HG02840 (cell line): ENCODE measurements at regions not wholly inside any gene's neighbourhood (a gene's known extent, or its start where the extent isn't known, plus 50 kb on each side); places are given as distances from the start of the nearest gene placed in this dataset.
"Not testable (repeated sequence)": the region's sequence is repeated elsewhere in the genome, so short reads cannot be mapped to it uniquely, and the experiment has no call there.

Experiments
- ATAC-seq: cut with Tn5 transposase; IDR thresholded peaks from one replicate; pipeline ENCODE4 v1.9.1; 2021; ENCODE audit warnings: mild to moderate bottlenecking, moderate library complexity, moderate number of reproducible peaks; ENCODE audit not compliant: unreplicated experiment, low FRiP score

GRCh38 chr2:211204456-211204855 is 648.1 kb downstream of the CPS1 start:
- no peak for ATAC-seq

DNA sequence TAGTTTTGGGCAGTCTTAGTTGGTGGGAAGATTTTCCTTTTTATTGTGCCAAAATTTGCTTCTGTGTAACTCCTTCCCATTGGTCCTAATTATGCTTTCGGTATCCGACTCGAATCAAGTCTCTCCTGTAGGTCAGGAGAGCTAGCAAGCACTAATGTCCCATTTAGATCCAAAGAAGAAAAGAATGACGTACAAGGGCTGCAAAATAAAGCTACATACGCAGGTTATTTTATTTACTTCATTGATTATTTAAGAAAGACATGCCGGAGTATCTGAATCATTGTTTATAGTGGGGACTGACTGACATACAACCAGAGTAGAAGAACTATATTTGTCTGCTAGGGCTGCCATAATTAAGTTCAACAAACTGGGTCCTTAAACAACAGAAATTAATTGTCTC is 648.5 kb downstream of the CPS1 start:
- no peak for ATAC-seq

DNA sequence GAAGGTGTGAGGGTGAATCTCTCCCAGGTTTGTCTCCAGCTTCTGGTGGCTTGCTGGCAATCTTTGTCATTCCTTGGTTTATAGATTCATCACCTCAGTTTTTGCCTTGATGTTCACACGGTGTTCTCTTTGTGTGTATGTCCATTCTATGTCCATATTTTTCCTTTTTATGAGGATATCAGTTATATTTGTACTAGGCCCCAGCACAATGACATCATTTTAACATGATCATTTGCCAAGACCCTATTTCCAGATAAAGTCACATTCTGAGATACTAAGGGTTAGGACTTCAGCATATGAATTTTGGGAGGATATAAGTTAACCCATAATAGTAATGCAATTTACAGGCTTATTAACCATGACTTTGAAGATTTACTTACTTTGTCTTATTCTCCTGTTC is 649.0 kb downstream of the CPS1 start:
- ATAC-seq: no peak

- no peak for ATAC-seq
These were observed 649.4 kb downstream of the CPS1 start for GRCh38 chr2:211205836-211206235.

DNA sequence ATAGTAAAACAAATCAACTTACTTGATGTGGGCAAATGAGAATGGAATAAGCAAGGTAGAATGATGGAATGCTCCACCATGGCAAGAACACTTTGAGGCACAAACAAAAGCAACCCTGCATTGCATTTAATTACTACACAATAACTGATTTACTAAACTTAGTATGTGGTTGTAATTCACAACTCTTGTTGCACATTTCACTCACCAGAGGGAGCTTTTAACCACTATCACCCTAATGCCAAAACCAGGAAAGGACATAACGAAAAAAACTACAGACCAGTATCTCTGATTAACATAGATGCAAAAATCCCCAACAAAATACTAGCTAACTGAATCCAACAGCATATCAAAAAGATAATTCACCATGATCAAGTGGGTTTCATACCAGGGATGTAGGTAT is 659.8 kb downstream of the CPS1 start:
- ATAC-seq: no peak

DNA sequence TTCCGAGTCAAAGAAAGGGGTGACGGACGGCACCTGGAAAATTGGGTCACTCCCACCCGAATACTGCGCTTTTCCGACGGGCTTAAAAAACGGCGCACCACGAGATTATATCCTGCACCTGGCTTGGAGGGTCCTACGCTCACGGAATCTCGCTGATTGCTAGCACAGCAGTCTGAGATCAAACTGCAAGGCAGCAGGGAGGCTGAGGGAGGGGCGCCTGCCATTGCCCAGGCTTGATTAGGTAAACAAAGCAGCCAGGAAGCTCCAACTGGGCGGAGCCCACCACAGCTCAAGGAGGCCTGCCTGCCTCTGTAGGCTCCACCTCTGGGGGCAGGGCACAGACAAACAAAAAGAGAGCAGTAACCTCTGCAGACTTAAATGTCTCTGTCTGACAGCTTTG is 663.1 kb downstream of the CPS1 start:
- ATAC-seq: not testable (repeated sequence)

- ATAC-seq: no peak
These were observed 669.4 kb downstream of the CPS1 start for GRCh38 chr2:211225784-211226183.

DNA sequence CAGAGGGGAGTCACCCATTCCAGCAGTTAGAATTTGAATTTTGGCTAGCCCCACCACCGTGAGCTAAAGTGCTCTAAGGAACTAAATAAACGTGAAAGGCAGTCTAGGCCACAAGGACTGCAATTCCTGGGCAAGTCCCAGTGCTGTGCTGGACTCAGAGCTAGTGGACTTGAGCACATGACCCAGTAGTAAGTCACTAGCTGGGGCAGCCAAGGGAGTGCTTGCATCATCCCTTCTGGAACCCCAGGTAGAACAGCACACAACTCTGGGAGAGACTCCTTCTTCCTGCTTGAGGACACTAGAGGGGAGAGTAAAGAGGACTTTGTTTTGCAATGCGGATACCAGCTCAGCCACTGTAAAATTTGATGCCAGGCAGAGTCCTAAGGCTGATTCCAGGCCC is 672.2 kb downstream of the CPS1 start:
- ATAC-seq: no peak

GRCh38 chr2:211237586-211238275 is 681.3 kb downstream of the CPS1 start:
- no peak for ATAC-seq

GRCh38 chr2:211241891-211242290 is 685.5 kb downstream of the CPS1 start:
- no peak for ATAC-seq

GRCh38 chr2:211247751-211248150 is 691.4 kb downstream of the CPS1 start:
- ATAC-seq: no peak

- ATAC-seq: no peak
These were observed 692.4 kb downstream of the CPS1 start for GRCh38 chr2:211248841-211249240.

GRCh38 chr2:211251016-211251415 is 694.6 kb downstream of the CPS1 start:
- no peak for ATAC-seq

DNA sequence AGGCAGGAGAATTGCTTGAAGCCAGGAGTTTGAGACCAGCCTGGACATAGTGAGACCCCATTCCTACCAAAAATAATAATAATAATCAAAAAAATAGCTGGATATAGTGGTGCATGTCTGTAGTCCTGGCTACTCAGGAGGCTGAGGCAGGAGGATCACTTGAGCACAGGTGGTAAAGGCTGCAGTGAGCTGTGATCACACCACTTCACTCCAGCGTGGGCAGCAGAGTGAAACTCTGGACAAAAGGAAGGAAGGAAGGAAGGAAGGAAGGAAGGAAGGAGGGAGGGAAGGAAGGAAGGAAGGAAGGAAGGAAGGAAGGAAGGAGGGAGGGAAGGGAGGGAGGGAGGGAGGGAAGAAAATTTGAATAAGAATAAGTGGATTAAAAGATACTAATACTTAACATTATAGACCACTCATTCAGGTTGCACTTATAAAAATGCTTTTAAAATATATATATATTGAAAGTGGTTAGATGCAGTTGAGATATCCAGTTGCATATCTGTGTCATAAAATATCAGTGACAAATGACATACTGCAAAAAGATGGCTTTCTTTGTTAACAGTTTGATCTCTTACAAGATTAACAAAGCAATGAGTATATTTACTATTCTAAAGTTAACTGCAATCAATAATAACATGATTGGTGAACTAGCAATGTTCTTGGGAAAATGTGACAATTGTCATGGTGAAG is 702.4 kb downstream of the CPS1 start:
- no peak for ATAC-seq

DNA sequence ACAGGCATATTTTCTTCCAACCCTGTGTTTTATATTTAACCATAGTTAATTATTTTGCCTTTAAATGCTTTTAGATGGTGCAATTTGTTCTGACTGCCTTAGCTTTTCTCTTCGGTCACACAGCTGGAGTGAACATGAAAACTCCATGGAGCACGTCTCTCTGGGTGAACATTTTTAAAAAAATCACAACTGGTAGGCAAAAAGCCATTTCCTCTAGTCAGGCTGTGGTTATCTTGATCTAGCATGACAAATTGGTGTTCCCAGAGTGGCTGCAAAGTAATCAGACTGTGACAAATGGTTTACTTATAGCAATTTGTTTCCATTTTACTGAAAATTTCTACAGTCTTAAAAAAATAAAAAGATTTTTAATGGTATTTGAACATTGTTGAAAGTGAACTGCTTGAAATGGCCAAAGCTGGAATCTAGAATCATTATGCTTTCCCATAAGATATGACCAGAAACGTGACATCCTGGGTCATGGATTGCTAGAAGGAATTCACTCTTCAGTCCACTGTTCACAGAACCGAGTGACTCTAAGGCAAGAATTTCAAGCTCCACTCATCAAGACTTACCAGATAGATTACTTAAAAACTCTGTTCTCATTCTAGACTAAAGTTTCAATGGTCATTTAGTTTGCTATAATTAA is 703.6 kb downstream of the CPS1 start:
- ATAC-seq: no peak

- ATAC-seq: no peak
These were observed 713.9 kb downstream of the CPS1 start for GRCh38 chr2:211270257-211270656.

DNA sequence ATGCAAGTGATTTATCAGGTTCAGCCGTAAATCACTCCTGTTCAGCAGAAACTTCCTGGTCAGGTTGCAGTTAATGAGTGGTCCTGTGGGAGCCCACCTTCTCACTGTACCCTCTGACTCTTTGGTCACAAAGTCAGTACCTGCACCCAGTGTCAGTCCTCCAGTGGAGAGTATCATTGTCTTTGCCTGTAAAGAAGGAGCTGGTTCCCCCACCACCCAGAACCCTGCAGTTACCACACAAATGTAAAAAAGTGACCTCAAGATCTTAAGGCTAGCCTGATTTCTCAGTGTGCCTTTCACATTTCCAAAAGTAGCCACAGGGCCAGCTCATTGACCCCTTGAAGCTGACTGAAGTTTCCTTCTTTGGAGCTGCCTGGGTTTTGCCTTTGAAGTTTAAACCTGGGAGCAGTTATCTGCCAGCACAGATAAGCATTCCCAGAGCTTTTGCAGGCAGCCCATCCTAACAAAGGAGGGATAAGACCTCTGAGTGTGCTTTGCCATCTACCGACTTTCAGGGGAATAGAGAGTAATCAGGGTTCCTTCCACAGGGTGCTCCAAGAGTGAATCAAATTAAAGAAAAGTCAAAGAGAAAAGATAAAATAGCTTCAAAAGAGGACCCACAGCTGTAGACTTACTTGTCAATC is 725.2 kb downstream of the CPS1 start:
- no peak for ATAC-seq

DNA sequence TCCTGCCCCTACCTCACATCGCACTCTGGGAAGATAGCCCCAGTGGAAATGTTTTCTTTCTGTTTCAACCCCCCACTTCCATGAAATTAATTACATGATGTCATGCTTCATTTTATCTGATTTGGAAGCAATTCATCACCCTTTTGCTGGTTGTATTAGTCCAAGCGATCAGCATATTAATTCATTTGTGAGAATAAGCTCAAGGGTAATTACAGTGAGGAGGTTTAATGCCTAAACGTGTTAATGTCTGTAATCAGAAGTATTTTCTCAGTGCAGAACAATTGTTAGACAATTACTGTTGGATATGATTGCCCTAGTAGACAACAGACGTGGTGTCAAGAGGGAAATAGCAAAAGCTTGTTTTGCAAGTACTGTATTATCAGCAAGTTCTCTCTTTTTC is 746.3 kb downstream of the CPS1 start:
- no peak for ATAC-seq

DNA sequence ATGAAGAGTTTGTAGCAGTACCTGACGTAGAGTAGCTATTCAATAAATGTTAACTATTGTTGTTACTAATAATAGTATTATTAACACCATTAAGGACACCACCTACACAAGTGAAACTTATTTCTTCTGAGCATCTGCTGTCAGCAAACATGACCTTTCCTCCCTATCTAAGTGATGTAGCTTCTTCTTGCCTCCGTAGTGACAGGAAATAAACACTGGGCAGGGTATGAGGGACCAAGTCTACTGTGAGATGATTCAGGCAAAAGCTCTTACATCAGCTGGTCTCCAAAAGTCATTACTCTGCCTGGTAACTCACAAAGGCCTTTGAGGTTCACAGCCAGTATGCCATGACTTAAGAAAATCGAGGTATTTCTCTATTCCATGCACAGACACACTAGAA is 750.5 kb downstream of the CPS1 start:
- ATAC-seq: no peak
